Chondrocyte (in vitro differentiated cells): ENCODE measurements at regions not wholly inside any gene's neighbourhood (a gene's known extent, or its start where the extent isn't known, plus 50 kb on each side); places are given as distances from the start of the nearest gene placed in this dataset.

Source experiments
- DNase-seq: peaks from one replicate; pipeline ENCODE4 v3.0.0; 2021; ENCODE audit warnings: mixed read lengths, low spot score
- H3K27ac Mint-ChIP-seq: one replicate; pipeline ENCODE4 v1.8.0; 2021; ENCODE audit warnings: mild to moderate bottlenecking, moderate library complexity, mixed read lengths; ENCODE audit not compliant: unreplicated experiment
- H3K27me3 Mint-ChIP-seq: 2 replicates; pipeline ENCODE4 v1.8.0; 2021; ENCODE audit warnings: low read depth, mixed read lengths
- H3K36me3 Mint-ChIP-seq: 2 replicates; pipeline ENCODE4 v1.8.0; 2021; ENCODE audit warnings: low read depth, mixed read lengths
- H3K4me1 Mint-ChIP-seq: 2 replicates; pipeline ENCODE4 v1.8.0; 2021; ENCODE audit warnings: low read depth, mild to moderate bottlenecking, mixed read lengths
- H3K4me3 Mint-ChIP-seq: one replicate; pipeline ENCODE4 v1.8.0; 2021; ENCODE audit warnings: mild to moderate bottlenecking, moderate library complexity, mixed read lengths; ENCODE audit not compliant: unreplicated experiment
- H3K9me3 Mint-ChIP-seq: 2 replicates; pipeline ENCODE4 v1.8.0; 2021; ENCODE audit warnings: low read depth, mixed read lengths
- TF ChIP-seq, protein P1 (sequence below): fragments of 200-600 bp; sonication (generic); IDR thresholded peaks from 2 replicates; pipeline ENCODE4 v1.5.0; 2021; ENCODE audit warnings: antibody characterized with exemption, mild to moderate bottlenecking, moderate library complexity

- no peaks in the 10 kb centered on the region for H3K36me3 Mint-ChIP-seq
- DNase-seq = no peak
- TF ChIP-seq, protein P1, sequence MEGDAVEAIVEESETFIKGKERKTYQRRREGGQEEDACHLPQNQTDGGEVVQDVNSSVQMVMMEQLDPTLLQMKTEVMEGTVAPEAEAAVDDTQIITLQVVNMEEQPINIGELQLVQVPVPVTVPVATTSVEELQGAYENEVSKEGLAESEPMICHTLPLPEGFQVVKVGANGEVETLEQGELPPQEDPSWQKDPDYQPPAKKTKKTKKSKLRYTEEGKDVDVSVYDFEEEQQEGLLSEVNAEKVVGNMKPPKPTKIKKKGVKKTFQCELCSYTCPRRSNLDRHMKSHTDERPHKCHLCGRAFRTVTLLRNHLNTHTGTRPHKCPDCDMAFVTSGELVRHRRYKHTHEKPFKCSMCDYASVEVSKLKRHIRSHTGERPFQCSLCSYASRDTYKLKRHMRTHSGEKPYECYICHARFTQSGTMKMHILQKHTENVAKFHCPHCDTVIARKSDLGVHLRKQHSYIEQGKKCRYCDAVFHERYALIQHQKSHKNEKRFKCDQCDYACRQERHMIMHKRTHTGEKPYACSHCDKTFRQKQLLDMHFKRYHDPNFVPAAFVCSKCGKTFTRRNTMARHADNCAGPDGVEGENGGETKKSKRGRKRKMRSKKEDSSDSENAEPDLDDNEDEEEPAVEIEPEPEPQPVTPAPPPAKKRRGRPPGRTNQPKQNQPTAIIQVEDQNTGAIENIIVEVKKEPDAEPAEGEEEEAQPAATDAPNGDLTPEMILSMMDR = no peak
- no peaks in the 10 kb centered on the region for H3K9me3 Mint-ChIP-seq
- peaks cover 16% of the 10 kb centered on the region for H3K27me3 Mint-ChIP-seq
- no peak overlapping the region for H3K4me3 Mint-ChIP-seq
- H3K4me1 Mint-ChIP-seq = no peaks in the 10 kb centered on the region
- no peak overlapping the region for H3K27ac Mint-ChIP-seq
Measured at GRCh38 chr14:98890556-98891340, 381.2 kb downstream of the BCL11B start.

DNA sequence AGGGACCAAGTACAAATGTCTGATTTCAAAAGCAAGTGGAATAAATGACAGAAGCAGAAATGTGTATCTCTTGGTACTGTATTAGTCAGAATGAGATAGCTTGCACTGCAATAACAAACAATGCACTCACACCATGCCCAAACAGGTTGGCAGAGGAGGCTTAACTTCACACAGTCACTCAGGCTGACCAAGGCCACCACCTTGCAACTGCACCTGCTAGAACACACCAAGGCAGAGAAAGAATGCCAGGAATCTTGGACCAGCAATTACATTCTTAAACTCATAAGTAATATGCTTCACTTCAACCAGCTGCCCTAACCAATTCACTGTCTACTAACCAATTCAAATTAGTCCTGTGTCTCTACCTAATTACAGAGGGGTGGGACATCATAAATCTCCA, 378.3 kb downstream of the BCL11B start:
- TF ChIP-seq, protein P1 = no peak
- no peak overlapping the region for H3K4me3 Mint-ChIP-seq
- no peak for DNase-seq

DNA sequence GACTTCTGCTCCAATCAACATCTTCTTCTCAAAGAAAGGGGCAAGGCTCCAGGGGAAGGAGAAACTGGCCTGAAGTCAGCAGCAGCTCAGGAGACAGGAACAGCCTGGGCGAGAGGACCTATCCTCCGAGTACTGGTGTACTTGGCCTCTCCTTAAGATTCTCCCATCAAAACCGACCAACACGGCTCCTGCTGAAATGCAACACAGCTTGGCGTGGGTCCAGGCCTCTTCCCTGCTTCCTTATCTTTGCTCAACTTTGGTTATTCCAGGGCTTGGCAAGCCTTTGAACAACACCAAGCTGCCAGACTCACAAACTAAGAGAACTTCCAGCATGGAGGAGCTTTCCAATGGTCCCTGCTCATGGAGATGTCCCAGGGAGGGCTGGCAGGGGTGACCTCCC, 377.4 kb downstream of the BCL11B start:
- TF ChIP-seq, protein P1 = no peak
- no peaks in the 10 kb centered on the region for H3K4me1 Mint-ChIP-seq
- H3K4me3 Mint-ChIP-seq = no peak overlapping the region
- no peak for DNase-seq
- H3K9me3 Mint-ChIP-seq = no peaks in the 10 kb centered on the region
- H3K27ac Mint-ChIP-seq = no peak overlapping the region
- H3K27me3 Mint-ChIP-seq = peaks cover 9% of the 10 kb centered on the region
- no peaks in the 10 kb centered on the region for H3K36me3 Mint-ChIP-seq

More for the DNA sequence above, 378.3 kb downstream of the BCL11B start:
- H3K27me3 Mint-ChIP-seq = peaks cover 13% of the 10 kb centered on the region
- H3K9me3 Mint-ChIP-seq = no peaks in the 10 kb centered on the region
- no peaks in the 10 kb centered on the region for H3K36me3 Mint-ChIP-seq
- H3K27ac Mint-ChIP-seq = no peak overlapping the region
- no peaks in the 10 kb centered on the region for H3K4me1 Mint-ChIP-seq

DNA sequence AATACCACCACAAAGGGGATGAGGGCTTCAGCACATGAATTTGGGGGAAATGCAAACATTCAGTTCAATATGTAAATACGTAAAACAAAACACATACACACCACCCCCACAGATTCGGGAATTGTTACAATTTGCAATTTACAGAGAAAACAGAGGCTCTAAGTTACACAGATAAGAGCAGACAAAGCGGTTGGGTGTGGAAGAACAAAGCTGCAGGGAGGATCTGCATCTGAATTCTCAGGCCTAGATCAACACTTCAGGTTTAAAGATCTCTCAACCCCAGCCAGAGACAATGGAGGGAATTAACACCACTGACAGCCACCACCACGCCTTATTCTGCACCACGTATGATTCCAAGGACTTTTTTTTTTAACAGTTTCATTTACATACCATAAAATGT, 375.5 kb downstream of the BCL11B start:
- Mint-ChIP-seq H3K27ac (no peak overlapping the region), H3K4me3 (no peak overlapping the region), H3K36me3 (no peaks in the 10 kb centered on the region)

GRCh38 chr14:98897605-98898309, 374.2 kb downstream of the BCL11B start:
- H3K27me3 Mint-ChIP-seq = peaks cover 16% of the 10 kb centered on the region
- no peak overlapping the region for H3K4me3 Mint-ChIP-seq
- no peaks in the 10 kb centered on the region for H3K36me3 Mint-ChIP-seq
- DNase-seq = no peak
- H3K4me1 Mint-ChIP-seq = no peaks in the 10 kb centered on the region
- no peaks in the 10 kb centered on the region for H3K9me3 Mint-ChIP-seq
- no peak overlapping the region for H3K27ac Mint-ChIP-seq
- TF ChIP-seq, protein P1 = no peak

More for the DNA sequence above, 375.5 kb downstream of the BCL11B start:
- TF ChIP-seq, protein P1 = no peak
- Mint-ChIP-seq H3K9me3 (no peaks in the 10 kb centered on the region), H3K27me3 (peaks cover 17% of the 10 kb centered on the region), H3K4me1 (no peaks in the 10 kb centered on the region)
- no peak for DNase-seq
